PC-3 (cell line): ENCODE measurements at regions not wholly inside any gene's neighbourhood (a gene's known extent, or its start where the extent isn't known, plus 50 kb on each side); places are given as distances from the start of the nearest gene placed in this dataset.

Experiments used
- ATAC-seq: fragments of 200-7000 bp; cut with Tn5 transposase; 2 replicates; pipeline ENCODE4 v1.9.1; 2020; ENCODE audit warnings: mild to moderate bottlenecking, moderate library complexity
- BruUV-seq: library from RNA; stranded (reverse); fragments of 400-500 nt; replicated peaks from 2 replicates; lab custom pipeline; 2021; lab: Mats Ljungman, UMichigan
- CTCF ChIA-PET: fragments of 300-600 bp; sonication (Branson Sonifier 250); formaldehyde crosslinking; loops from one replicate; lab custom pipeline; 2022; ENCODE audit warnings: antibody characterized with exemption; lab: Charles Lee
- POLR2A ChIA-PET: fragments of 300-600 bp; sonication (Branson Sonifier 250); formaldehyde crosslinking; loops from one replicate; lab custom pipeline; 2022; ENCODE audit warnings: antibody characterized with exemption; ENCODE audit not compliant: unreplicated experiment; lab: Charles Lee
- DNase-seq: peaks from one replicate; pipeline ENCODE4 v3.0.0-alpha.2; 2015
- H2AFZ ChIP-seq: fragments of 300-600 bp; sonication (generic); 2 replicates; pipeline ENCODE4 v1.6.0; 2016; ENCODE audit warnings: antibody characterized with exemption, low read length
- H3F3A ChIP-seq: fragments of 300-600 bp; sonication (generic); one replicate; pipeline ENCODE4 v1.6.0; 2017; ENCODE audit warnings: antibody characterized with exemption, low read length, control low read depth, mild to moderate bottlenecking; ENCODE audit not compliant: unreplicated experiment
- H3K27ac ChIP-seq: fragments of 300-600 bp; sonication (generic); 2 replicates; pipeline ENCODE4 v1.5.1; 2016; ENCODE audit warnings: mild to moderate bottlenecking, low read length
- H3K27me3 ChIP-seq: fragments of 300-600 bp; sonication (generic); 2 replicates; pipeline ENCODE4 v1.6.1; 2016; ENCODE audit warnings: low read length, mixed read lengths
- H3K36me3 ChIP-seq: fragments of 300-600 bp; sonication (generic); 2 replicates; pipeline ENCODE4 v1.6.1; 2016; ENCODE audit warnings: low read depth, mixed run types, low read length, mixed read lengths
- H3K4me1 ChIP-seq: fragments of 300-600 bp; sonication (generic); 2 replicates; pipeline ENCODE4 v1.5.1; 2016; ENCODE audit warnings: low read length; ENCODE audit not compliant: insufficient read depth
- H3K4me2 ChIP-seq: fragments of 300-600 bp; sonication (generic); 2 replicates; pipeline ENCODE4 v1.6.0; 2016; ENCODE audit warnings: low read length
- H3K4me3 ChIP-seq: fragments of 300-600 bp; sonication (generic); 2 replicates; pipeline ENCODE4 v1.5.1; 2016; ENCODE audit warnings: mild to moderate bottlenecking, low read length, mixed read lengths
- H3K79me2 ChIP-seq: fragments of 300-600 bp; sonication (generic); 2 replicates; pipeline ENCODE4 v1.6.1; 2017; ENCODE audit warnings: low read length, mixed read lengths
- H3K9ac ChIP-seq: fragments of 300-600 bp; sonication (generic); 2 replicates; pipeline ENCODE4 v1.6.0; 2016; ENCODE audit warnings: mild to moderate bottlenecking, low read length
- H3K9me2 ChIP-seq: fragments of 300-600 bp; sonication (generic); replicated peaks from 2 replicates; pipeline ENCODE4 v1.6.1; 2016; ENCODE audit warnings: mixed run types, low read length, mixed read lengths
- H3K9me3 ChIP-seq: fragments of 300-600 bp; sonication (generic); 2 replicates; pipeline ENCODE4 v1.6.1; 2016; ENCODE audit warnings: low read length, mixed read lengths
- H4K20me1 ChIP-seq: fragments of 300-600 bp; sonication (generic); 2 replicates; pipeline ENCODE4 v1.6.1; 2016; ENCODE audit warnings: low read length, mixed read lengths
- EZH2 ChIP-seq: fragments of 300-600 bp; sonication (generic); IDR thresholded peaks from one replicate; pipeline ENCODE4 v1.6.1; 2017; ENCODE audit warnings: antibody characterized with exemption, mild to moderate bottlenecking, low read length; ENCODE audit not compliant: unreplicated experiment
- EZH2phosphoT487 ChIP-seq: fragments of 300-600 bp; sonication (generic); IDR thresholded peaks from 2 replicates; pipeline ENCODE4 v1.6.1; 2018; ENCODE audit warnings: mild to moderate bottlenecking, antibody characterized with exemption, low read length, borderline replicate concordance
- intact Hi-C: fragments of 100-400 bp; cut with micrococcal nuclease; formaldehyde crosslinking; loops from 2 replicates; pipeline ENCODE4 v1.9.0; 2023
- TF ChIP-seq, protein P1 (sequence below): fragments of 300-600 bp; sonication (generic); conservative IDR thresholded peaks from 2 replicates; pipeline ENCODE4 v1.5.1; 2017; ENCODE audit warnings: antibody characterized with exemption, low read depth, mild to moderate bottlenecking, low read length

DNA sequence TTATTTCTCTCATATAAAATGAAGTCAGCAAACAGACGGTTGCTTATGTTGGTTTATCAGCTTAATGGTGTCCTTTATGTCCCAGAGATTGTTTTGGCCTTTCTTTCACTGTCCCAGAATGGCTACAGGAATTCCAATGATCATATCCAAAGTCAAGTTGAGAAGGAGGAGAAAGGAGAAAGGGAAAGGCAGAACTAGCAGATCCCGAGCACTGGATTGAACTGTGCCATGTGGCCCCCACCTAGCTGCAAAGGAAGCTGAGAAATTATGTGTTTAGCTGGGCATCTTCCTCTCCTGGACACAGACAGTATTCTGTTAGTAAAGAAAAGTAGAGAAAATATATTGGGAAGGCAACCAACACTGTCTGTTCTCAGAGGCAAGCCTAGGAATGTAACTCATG is 90.7 kb upstream of the ANO4 start:
- H2AFZ ChIP-seq, result no peak overlapping the region
- H3K27me3 ChIP-seq, result no peaks in the 10 kb centered on the region
- no peaks in the 10 kb centered on the region for H4K20me1 ChIP-seq
- peaks cover 10% of the 10 kb centered on the region; the same call in 1 of the 2 replicates for H3K4me1 ChIP-seq
- BruUV-seq, result no TSS peak
- H3K4me3 ChIP-seq, result no peak overlapping the region
- TF ChIP-seq, protein P1, sequence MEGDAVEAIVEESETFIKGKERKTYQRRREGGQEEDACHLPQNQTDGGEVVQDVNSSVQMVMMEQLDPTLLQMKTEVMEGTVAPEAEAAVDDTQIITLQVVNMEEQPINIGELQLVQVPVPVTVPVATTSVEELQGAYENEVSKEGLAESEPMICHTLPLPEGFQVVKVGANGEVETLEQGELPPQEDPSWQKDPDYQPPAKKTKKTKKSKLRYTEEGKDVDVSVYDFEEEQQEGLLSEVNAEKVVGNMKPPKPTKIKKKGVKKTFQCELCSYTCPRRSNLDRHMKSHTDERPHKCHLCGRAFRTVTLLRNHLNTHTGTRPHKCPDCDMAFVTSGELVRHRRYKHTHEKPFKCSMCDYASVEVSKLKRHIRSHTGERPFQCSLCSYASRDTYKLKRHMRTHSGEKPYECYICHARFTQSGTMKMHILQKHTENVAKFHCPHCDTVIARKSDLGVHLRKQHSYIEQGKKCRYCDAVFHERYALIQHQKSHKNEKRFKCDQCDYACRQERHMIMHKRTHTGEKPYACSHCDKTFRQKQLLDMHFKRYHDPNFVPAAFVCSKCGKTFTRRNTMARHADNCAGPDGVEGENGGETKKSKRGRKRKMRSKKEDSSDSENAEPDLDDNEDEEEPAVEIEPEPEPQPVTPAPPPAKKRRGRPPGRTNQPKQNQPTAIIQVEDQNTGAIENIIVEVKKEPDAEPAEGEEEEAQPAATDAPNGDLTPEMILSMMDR, result no peak
- TF ChIP-seq EZH2phosphoT487, result no peak
- TF ChIP-seq EZH2, result no peak
- no peaks in the 10 kb centered on the region for H3F3A ChIP-seq
- no peak overlapping the region for H3K9ac ChIP-seq
- intact Hi-C loops, result no loop called here
- H3K36me3 ChIP-seq, result no peaks in the 10 kb centered on the region
- ATAC-seq, result no peak
- no peaks in the 10 kb centered on the region for H3K9me2 ChIP-seq
- H3K27ac ChIP-seq, result no peak overlapping the region
- H3K9me3 ChIP-seq, result no peaks in the 10 kb centered on the region
- DNase-seq, result no peak
- no peak overlapping the region for H3K4me2 ChIP-seq
- POLR2A ChIA-PET, result no interaction called here
- H3K79me2 ChIP-seq, result no peaks in the 10 kb centered on the region
- CTCF ChIA-PET, result no interaction called here

DNA sequence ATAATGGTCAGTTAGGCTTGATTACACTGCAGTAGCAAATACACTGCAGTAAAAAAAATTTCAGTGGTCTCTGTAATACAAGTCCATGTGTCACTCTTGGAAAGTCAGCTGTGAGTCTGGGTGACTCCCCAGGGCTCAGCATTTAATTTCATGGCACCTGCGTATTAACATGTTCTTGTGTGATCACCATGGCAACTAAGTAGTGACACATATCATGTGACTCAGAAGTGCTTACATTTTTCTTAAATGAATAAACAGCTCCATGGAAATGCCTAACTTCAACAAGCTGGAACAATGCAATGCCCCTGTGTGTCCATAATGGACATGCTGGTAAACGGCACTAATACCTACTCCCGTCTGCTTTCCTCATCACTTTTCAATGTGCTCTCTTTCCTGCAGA is 88.5 kb upstream of the ANO4 start:
- Histone ChIP-seq H3K4me3 (no peak overlapping the region), H4K20me1 (no peaks in the 10 kb centered on the region), H3K36me3 (no peaks in the 10 kb centered on the region), H3K9ac (no peak overlapping the region), H3K79me2 (no peaks in the 10 kb centered on the region), H3K4me1 (peaks cover 10% of the 10 kb centered on the region; the same call in 1 of the 2 replicates), H3K9me3 (no peaks in the 10 kb centered on the region), H2AFZ (no peak overlapping the region), H3K9me2 (no peaks in the 10 kb centered on the region), H3K27ac (0 out of 2 replicates have a peak overlapping the region, but pooled peaks have one; percentile 8), H3F3A (no peaks in the 10 kb centered on the region), H3K27me3 (no peaks in the 10 kb centered on the region), H3K4me2 (peak overlapping the region; percentile 9; the same call in 1 of the 2 replicates)
- ChIA-PET CTCF (no interaction called here), POLR2A (no interaction called here)
- peak; percentile 84 for DNase-seq
- intact Hi-C loops, result no loop called here
- TF ChIP-seq EZH2 (no peak), EZH2phosphoT487 (no peak)
- TF ChIP-seq, protein P1, result no peak
- ATAC-seq, result peak; percentile 76
- no TSS peak for BruUV-seq

DNA sequence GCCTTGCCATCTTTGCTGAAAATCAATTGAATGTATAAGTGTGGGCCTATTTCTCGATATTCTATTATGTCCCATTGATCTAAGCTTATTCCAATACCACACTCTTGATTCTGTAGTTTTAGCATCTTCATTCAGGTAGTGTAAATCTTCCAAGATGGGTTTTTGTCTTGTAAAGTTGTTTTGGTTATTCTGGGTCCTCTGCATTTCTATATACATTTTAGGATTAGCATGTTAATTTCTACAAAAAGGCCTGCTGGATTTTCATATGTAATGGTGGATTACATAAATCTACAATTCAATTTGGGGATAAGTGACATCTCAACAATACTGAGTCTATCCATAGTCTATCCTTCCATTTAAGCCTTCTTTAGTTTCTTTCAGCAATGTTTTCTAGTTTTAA is 86.0 kb upstream of the ANO4 start:
- no peaks in the 10 kb centered on the region for H3K36me3 ChIP-seq
- no peak for ATAC-seq
- H3F3A ChIP-seq, result no peaks in the 10 kb centered on the region
- no peak overlapping the region for H3K4me3 ChIP-seq
- no peak overlapping the region for H2AFZ ChIP-seq
- H3K9me3 ChIP-seq, result no peaks in the 10 kb centered on the region
- H3K27ac ChIP-seq, result no peak overlapping the region
- DNase-seq, result no peak
- intact Hi-C loops, result no loop called here
- no TSS peak for BruUV-seq
- TF ChIP-seq EZH2phosphoT487, result no peak
- no peak for TF ChIP-seq EZH2
- TF ChIP-seq, protein P1, result no peak
- H3K4me2 ChIP-seq, result no peak overlapping the region
- no peaks in the 10 kb centered on the region for H3K27me3 ChIP-seq
- ChIA-PET POLR2A (no interaction called here), CTCF (no interaction called here)
- H3K4me1 ChIP-seq, result peaks cover 10% of the 10 kb centered on the region; the same call in 1 of the 2 replicates
- no peaks in the 10 kb centered on the region for H4K20me1 ChIP-seq
- H3K79me2 ChIP-seq, result no peaks in the 10 kb centered on the region
- H3K9me2 ChIP-seq, result no peaks in the 10 kb centered on the region
- H3K9ac ChIP-seq, result no peak overlapping the region
